K562 (cell line): ENCODE measurements at regions not wholly inside any gene's neighbourhood (a gene's known extent, or its start where the extent isn't known, plus 50 kb on each side); places are given as distances from the start of the nearest gene placed in this dataset.

Source experiments
- ATAC-seq: fragments of 200-7000 bp; cut with Tn5 transposase; 3 replicates; pipeline ENCODE4 v1.9.1; 2020; ENCODE audit warnings: moderate library complexity
- BruUV-seq: library from RNA; stranded (reverse); fragments of 400-500 nt; replicated peaks from 2 replicates; lab custom pipeline; 2021; lab: Mats Ljungman, UMichigan
- CTCF ChIA-PET: fragments of 300-600 bp; formaldehyde crosslinking; extraction: SDS; loops from one replicate; lab custom pipeline; 2021; ENCODE audit warnings: low intra/inter-chr PET ratio; lab: Yijun Ruan, JAX
- POLR2A ChIA-PET: fragments of 300-600, 350-650 bp; sonication (Branson Sonifier 250); formaldehyde crosslinking; extraction: SDS; loops from one replicate; lab custom pipeline; 2021; ENCODE audit warnings: antibody characterized with exemption, inconsistent platforms; lab: Yijun Ruan, JAX
- DNase-seq, 4 experiments: peaks; one replicate each; pipeline versions ENCODE4 v3.0.0 to v3.0.0-alpha.2; 2011 to 2018; ENCODE audit warnings: low spot score in 3 of 4, mixed read lengths in 3 of 4; ENCODE audit errors: extremely low read depth in 1 of 4
- FAIRE-seq: peaks from 2 replicates; lab custom pipeline; 2011; peaks lifted over from hg19 to GRCh38; lab: Jason Lieb, UNC
- H2AFZ ChIP-seq: 2 replicates; pipeline ENCODE4 v1.6.0; 2011; ENCODE audit warnings: low read depth, low read length, control low read depth, inconsistent platforms
- H3K27ac ChIP-seq: fragments of 200-600 bp; 3 replicates; pipeline ENCODE4 v1.8.0; 2011; ENCODE audit warnings: low read depth, mild to moderate bottlenecking, control low read depth, inconsistent platforms, low read length, moderate library complexity, mixed read lengths; ENCODE audit errors: extremely low read depth
- H3K27me3 ChIP-seq, 2 experiments: fragments of 300-600 bp in 1 of 2; 2 replicates in 1 of 2; 3 replicates in 1 of 2; pipeline versions ENCODE4 v1.6.0 to v1.8.0; 2011; ENCODE audit warnings: inconsistent platforms in 2 of 2, low read length in 2 of 2, mild to moderate bottlenecking in 1 of 2, mixed read lengths in 1 of 2, moderate library complexity in 1 of 2; ENCODE audit not compliant: control insufficient read depth in 2 of 2, insufficient read depth in 2 of 2
- H3K36me3 ChIP-seq: fragments of 300-600 bp; 3 replicates; pipeline ENCODE4 v1.8.0; 2011; ENCODE audit warnings: mild to moderate bottlenecking, low read length, inconsistent platforms; ENCODE audit not compliant: control insufficient read depth, insufficient read depth
- H3K4me1 ChIP-seq, 2 experiments: fragments of 200-600 bp in 1 of 2; replicated peaks in 1 of 2; 2 replicates in 1 of 2; 3 replicates in 1 of 2; pipeline versions ENCODE4 v1.5.1 to v1.8.0; 2011; ENCODE audit warnings: inconsistent platforms in 2 of 2, low read length in 2 of 2, mild to moderate bottlenecking in 1 of 2, mixed read lengths in 1 of 2, moderate library complexity in 1 of 2; ENCODE audit not compliant: control insufficient read depth in 2 of 2, insufficient read depth in 2 of 2
- H3K4me2 ChIP-seq: 2 replicates; pipeline ENCODE4 v1.6.1; 2011; ENCODE audit warnings: low read length, control low read depth, inconsistent platforms, mixed read lengths; ENCODE audit not compliant: insufficient read depth
- H3K4me3 ChIP-seq: fragments of 200-600 bp; sonication (generic), shearing (Covaris generic); 2 replicates; pipeline ENCODE4 v1.5.1; 2016; ENCODE audit warnings: control low read depth, inconsistent platforms
- H3K79me2 ChIP-seq: fragments of 200-600 bp; 3 replicates; pipeline ENCODE4 v1.8.0; 2011; ENCODE audit warnings: low read length, inconsistent platforms; ENCODE audit not compliant: control insufficient read depth, insufficient read depth
- H3K9ac ChIP-seq, 2 experiments: 2 replicates each; pipeline versions ENCODE4 v1.6.0 to v1.6.1; 2011; ENCODE audit warnings: low read depth in 2 of 2, low read length in 2 of 2, control low read depth in 1 of 2, inconsistent platforms in 1 of 2, mild to moderate bottlenecking in 1 of 2, mixed read lengths in 1 of 2; ENCODE audit not compliant: insufficient read depth in 1 of 2
- H3K9me1 ChIP-seq: one replicate; pipeline ENCODE4 v1.6.0; 2011; ENCODE audit warnings: inconsistent platforms, mild to moderate bottlenecking, low read length, moderate library complexity; ENCODE audit not compliant: control insufficient read depth, insufficient read depth
- H3K9me3 ChIP-seq: replicated peaks from 2 replicates; pipeline ENCODE4 v1.5.1; 2011; ENCODE audit warnings: low read depth, low read length, inconsistent platforms; ENCODE audit not compliant: control insufficient read depth, insufficient read depth
- H4K20me1 ChIP-seq: replicated peaks from 2 replicates; pipeline ENCODE4 v1.6.1; 2011; ENCODE audit warnings: low read length, inconsistent platforms, mixed read lengths; ENCODE audit not compliant: control insufficient read depth, insufficient read depth
- FOXA3 ChIP-seq, 2 experiments: fragments of 450-650 bp in 1 of 2; sonication (generic) in 1 of 2; formaldehyde crosslinking; IDR thresholded peaks in 1 of 2; conservative IDR thresholded peaks in 1 of 2; 2 replicates each; pipeline versions ENCODE4 v1.4.0 to v1.8.0; 2020 to 2022; ENCODE audit warnings: mild to moderate bottlenecking in 2 of 2, missing genetic modification reagents in 1 of 2
- HDAC3 ChIP-seq: fragments of 450-650 bp; IDR thresholded peaks from 2 replicates; pipeline ENCODE4 v1.6.1; 2018; ENCODE audit warnings: borderline replicate concordance, mild to moderate bottlenecking, moderate library complexity; ENCODE audit not compliant: partially characterized antibody
- KAT2B ChIP-seq: IDR thresholded peaks from one replicate; pipeline ENCODE4 v1.6.1; 2012; ENCODE audit warnings: low read depth, mild to moderate bottlenecking, control low read depth, inconsistent platforms, low read length, moderate library complexity
- PHF8 ChIP-seq: fragments of 200-600 bp; sonication (generic); IDR thresholded peaks from 2 replicates; pipeline ENCODE4 v1.6.1; 2012; ENCODE audit warnings: mixed run types, mild to moderate bottlenecking, inconsistent platforms, low read length, moderate library complexity, borderline replicate concordance
- SOX6 ChIP-seq: fragments of 450-650 bp; IDR thresholded peaks from 2 replicates; pipeline ENCODE4 v1.6.1; 2014; ENCODE audit warnings: mild to moderate bottlenecking
- YBX1 ChIP-seq: fragments of 450-650 bp; IDR thresholded peaks from 2 replicates; pipeline ENCODE4 v1.7.1; 2016; ENCODE audit warnings: mild to moderate bottlenecking
- ZBTB8A ChIP-seq: fragments of 450-650 bp; IDR thresholded peaks from 2 replicates; pipeline ENCODE4 v1.6.1; 2018; ENCODE audit warnings: mild to moderate bottlenecking, moderate library complexity; ENCODE audit not compliant: partially characterized antibody
- WGBS: fragments of 100-300 bp; shearing (Covaris generic); methylation state at CpG from one replicate; pipeline ENCODE4 v1.1.6; 2016; ENCODE audit warnings: low coverage, mixed read lengths; ENCODE audit not compliant: insufficient coverage; ENCODE audit errors: missing lambda C conversion rate; 5-methylcytosine and 5-hydroxymethylcytosine counted together
- in situ Hi-C: fragments of 300-500 bp; cut with MboI; formaldehyde crosslinking; loops from 4 replicates; pipeline ENCODE4 v1.15.0; 2018; ENCODE audit warnings: inconsistent platforms, mixed read lengths
- intact Hi-C: fragments of 100-400 bp; cut with micrococcal nuclease; formaldehyde crosslinking; loops from 2 replicates; pipeline ENCODE4 v1.14.2; 2022

GRCh38 chr18:55102958-55103456 lies 143.7 kb upstream of the CCDC68 start:
- Histone ChIP-seq H3K4me3 (no peak overlapping the region), H3K9me3 (no peaks in the 10 kb centered on the region), H3K9ac (no peak overlapping the region), H3K9me1 (no peaks in the 10 kb centered on the region), H3K36me3 (no peaks in the 10 kb centered on the region), H2AFZ (no peak overlapping the region), H3K27me3 (no peaks in the 10 kb centered on the region), H3K4me2 (no peak overlapping the region), H4K20me1 (no peaks in the 10 kb centered on the region), H3K27ac (no peak overlapping the region), H3K4me1 (no peaks in the 10 kb centered on the region; a peak in 2 of 5 replicates), H3K79me2 (no peaks in the 10 kb centered on the region)
- no peak for ATAC-seq
- WGBS: 0% methylated on average over 3 of the region's 3 CpGs
- no TSS peak for BruUV-seq
- ChIA-PET CTCF (no interaction called here), POLR2A (no interaction called here)
- TF ChIP-seq SOX6: no peak
- no peak for TF ChIP-seq ZBTB8A
- TF ChIP-seq FOXA3 (CRISPR knock-in tag; conservative IDR thresholded peaks at IDR 0.05 in 1 of 2, IDR thresholded peaks at IDR 0.05 in 1 of 2): no peak
- no peak for TF ChIP-seq KAT2B
- no peak for TF ChIP-seq PHF8
- no peak for TF ChIP-seq YBX1
- no peak for TF ChIP-seq HDAC3
- in situ Hi-C loops: no loop called here
- FAIRE-seq: no peak
- DNase-seq: no peak
- intact Hi-C loops: loop anchor here (10.0 kb wide), 1 partner anchor 102 kb away; no protein-coding TSS in a partner anchor
